ENCODE measurements at regions not wholly inside any gene's neighbourhood (a gene's known extent, or its start where the extent isn't known, plus 50 kb on each side); places are given as distances from the start of the nearest gene placed in this dataset.

- Histone ChIP-seq H3K9me3 (no peaks in the 10 kb centered on the region), H3K4me3 (ENCODE audit: low read depth, low read length) (no peak overlapping the region), H3K27me3 (replicated peaks; ENCODE audit: control insufficient read depth, insufficient read depth, low read length) (no peaks in the 10 kb centered on the region), H3K4me1 (no peaks in the 10 kb centered on the region), H3K36me3 (ENCODE audit: control insufficient read depth, insufficient read depth, low read length) (no peaks in the 10 kb centered on the region)
- intact Hi-C loops (cut with micrococcal nuclease; ENCODE audit: unreplicated experiment): loop anchor here (5.0 kb wide), 2 partner anchors 70 to 140 kb away; no protein-coding TSS in a partner anchor
- Mint-ChIP-seq H3K36me3 (ENCODE audit: insufficient read depth, unreplicated experiment) (no peaks in the 10 kb centered on the region), H3K27ac (ENCODE audit: unreplicated experiment) (no peak overlapping the region), H3K27me3 (ENCODE audit: insufficient read depth, unreplicated experiment) (no peaks in the 10 kb centered on the region), H3K4me3 (ENCODE audit: unreplicated experiment) (no peak overlapping the region), H3K4me1 (ENCODE audit: low read depth, unreplicated experiment) (no peaks in the 10 kb centered on the region), H3K9me3 (ENCODE audit: unreplicated experiment) (no peaks in the 10 kb centered on the region)
- no TSS peak for BruUV-seq (replicated peaks)
- no peak for DNase-seq
- ChIA-PET CTCF (no interaction called here), POLR2A (no interaction called here)
- TF ChIP-seq CTCF (IDR thresholded peaks at IDR 0.05; ENCODE audit: insufficient read depth in 1 of 2, low read depth in 1 of 2, low read length in 1 of 2, severe bottlenecking in 1 of 2, unreplicated experiment in 1 of 2): no peak
Measured at GRCh38 chr1:178612261-178612660, 99.4 kb downstream of the TEX35 start.

DNA sequence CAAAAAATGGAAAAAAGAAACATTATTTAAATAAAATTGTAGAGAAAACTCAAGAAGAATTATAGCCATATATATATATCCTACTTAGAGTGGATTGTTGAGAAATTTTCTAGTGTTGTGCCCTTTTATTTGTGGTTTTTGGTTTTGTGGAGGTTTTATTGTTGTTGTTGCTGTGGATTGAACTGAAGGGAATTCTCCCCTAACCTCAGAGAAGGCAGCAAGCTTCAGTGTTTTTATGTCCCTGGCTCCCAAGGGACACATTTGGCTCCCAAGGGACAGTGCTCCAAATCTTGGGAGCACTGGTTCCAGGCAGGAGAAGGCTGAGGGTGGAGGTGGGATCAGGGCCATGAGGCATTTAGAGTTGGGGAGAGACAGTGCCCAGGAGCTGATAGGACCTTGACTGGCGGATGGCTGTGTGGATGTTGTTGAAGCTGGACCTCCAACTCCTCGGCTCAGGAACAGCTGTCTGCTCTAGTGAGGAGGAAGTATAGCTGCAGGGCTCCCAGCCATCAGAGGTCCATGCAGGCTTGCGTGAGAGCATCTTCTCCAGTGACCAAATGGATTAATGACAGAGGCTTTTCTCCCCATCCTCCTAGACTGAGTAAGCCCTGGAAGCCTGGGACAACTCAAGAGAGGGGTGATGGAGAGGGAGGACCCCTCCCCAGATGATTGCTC lies 100.5 kb downstream of the TEX35 start:
- POLR2A ChIA-PET: no interaction called here
- no peak overlapping the region for H3K27ac Mint-ChIP-seq (ENCODE audit: unreplicated experiment)
- intact Hi-C loops (cut with micrococcal nuclease; ENCODE audit: unreplicated experiment): loop anchor here (5.0 kb wide), 2 partner anchors 71 to 139 kb away; no protein-coding TSS in a partner anchor
- DNase-seq: no peak
- Histone ChIP-seq H3K4me1 (no peaks in the 10 kb centered on the region), H3K4me3 (ENCODE audit: low read depth, low read length) (no peak overlapping the region), H3K9me3 (no peaks in the 10 kb centered on the region), H3K27me3 (replicated peaks; ENCODE audit: control insufficient read depth, insufficient read depth, low read length) (no peaks in the 10 kb centered on the region), H3K36me3 (ENCODE audit: control insufficient read depth, insufficient read depth, low read length) (no peaks in the 10 kb centered on the region)
- no peaks in the 10 kb centered on the region for H3K36me3 Mint-ChIP-seq (ENCODE audit: insufficient read depth, unreplicated experiment)
- BruUV-seq (replicated peaks): no TSS peak
- CTCF ChIA-PET: interaction anchor here (1.5 kb wide), 1 partner anchor 113 kb away, joined by 3 read pairs; no protein-coding TSS in a partner anchor
- no peak overlapping the region for H3K4me3 Mint-ChIP-seq (ENCODE audit: unreplicated experiment)
- H3K9me3 Mint-ChIP-seq (ENCODE audit: unreplicated experiment): no peaks in the 10 kb centered on the region
- no peaks in the 10 kb centered on the region for H3K27me3 Mint-ChIP-seq (ENCODE audit: insufficient read depth, unreplicated experiment)
- no peaks in the 10 kb centered on the region for H3K4me1 Mint-ChIP-seq (ENCODE audit: low read depth, unreplicated experiment)
- TF ChIP-seq CTCF (IDR thresholded peaks at IDR 0.05; ENCODE audit: insufficient read depth in 1 of 2, low read depth in 1 of 2, low read length in 1 of 2, severe bottlenecking in 1 of 2, unreplicated experiment in 1 of 2): no peak

DNA sequence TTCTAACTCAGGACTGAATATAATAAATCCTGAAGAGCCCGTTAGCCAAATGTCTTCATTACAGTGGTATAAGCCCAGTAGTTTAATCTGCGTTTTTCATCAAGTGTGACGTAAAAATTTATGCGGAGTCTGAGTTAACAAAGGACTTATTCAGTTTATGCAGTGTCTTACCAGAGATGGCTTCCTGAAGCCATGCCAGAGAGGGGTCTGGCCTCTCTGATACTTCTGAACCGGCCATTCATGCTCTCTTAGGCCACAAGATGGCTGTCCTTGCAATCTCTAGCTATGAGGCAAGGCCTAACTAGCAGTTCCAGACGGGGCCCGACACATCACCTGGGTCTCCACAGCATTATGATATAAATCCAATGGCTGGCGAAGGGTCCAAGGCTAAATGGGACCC lies 101.4 kb downstream of the TEX35 start:
- H3K27me3 Mint-ChIP-seq (ENCODE audit: insufficient read depth, unreplicated experiment): no peaks in the 10 kb centered on the region
- intact Hi-C loops (cut with micrococcal nuclease; ENCODE audit: unreplicated experiment): loop anchor here (5.0 kb wide), 2 partner anchors 72 to 138 kb away; no protein-coding TSS in a partner anchor
- Histone ChIP-seq H3K4me1 (no peaks in the 10 kb centered on the region), H3K36me3 (ENCODE audit: control insufficient read depth, insufficient read depth, low read length) (no peaks in the 10 kb centered on the region), H3K9me3 (no peaks in the 10 kb centered on the region), H3K27me3 (replicated peaks; ENCODE audit: control insufficient read depth, insufficient read depth, low read length) (no peaks in the 10 kb centered on the region), H3K4me3 (ENCODE audit: low read depth, low read length) (no peak overlapping the region)
- POLR2A ChIA-PET: no interaction called here
- no peak overlapping the region for H3K4me3 Mint-ChIP-seq (ENCODE audit: unreplicated experiment)
- peak in 1 of 2 experiments; percentile 21 for DNase-seq
- BruUV-seq (replicated peaks): no TSS peak
- H3K4me1 Mint-ChIP-seq (ENCODE audit: low read depth, unreplicated experiment): no peaks in the 10 kb centered on the region
- CTCF ChIA-PET: interaction anchor here (1.2 to 1.5 kb wide), 2 partner anchors 112 to 139 kb away, joined by 3 to 7 read pairs; no protein-coding TSS in a partner anchor
- no peak overlapping the region for H3K27ac Mint-ChIP-seq (ENCODE audit: unreplicated experiment)
- TF ChIP-seq CTCF (IDR thresholded peaks at IDR 0.05; ENCODE audit: insufficient read depth in 1 of 2, low read depth in 1 of 2, low read length in 1 of 2, severe bottlenecking in 1 of 2, unreplicated experiment in 1 of 2): no peak
- H3K9me3 Mint-ChIP-seq (ENCODE audit: unreplicated experiment): no peaks in the 10 kb centered on the region
- no peaks in the 10 kb centered on the region for H3K36me3 Mint-ChIP-seq (ENCODE audit: insufficient read depth, unreplicated experiment)

All from Caco-2 (cell line).